Left lung (tissue), 4 donors: ENCODE measurements at regions not wholly inside any gene's neighbourhood (a gene's known extent, or its start where the extent isn't known, plus 50 kb on each side); places are given as distances from the start of the nearest gene placed in this dataset.

ENCODE experiments used
- ATAC-seq: fragments of 200-7000 bp; cut with Tn5 transposase; one replicate; pipeline ENCODE4 v1.9.1; 2020; ENCODE audit warnings: moderate library complexity
- DNase-seq, 4 donors: peaks; one replicate each; pipeline ENCODE4 v3.0.0-alpha.2; 2013 to 2020
- H3K27ac ChIP-seq, 2 donors: fragments of 200-600 bp; sonication (generic) in 1 of 2; one replicate each; pipeline versions ENCODE4 v1.5.0 to v1.8.0; 2020 to 2021
- H3K27me3 ChIP-seq, 2 donors: fragments of 200-600 bp; sonication (generic) in 1 of 2; one replicate each; pipeline versions ENCODE4 v1.5.0 to v1.8.0; 2020 to 2021
- H3K36me3 ChIP-seq, 2 donors: fragments of 200-600 bp; sonication (generic) in 1 of 2; one replicate each; pipeline versions ENCODE4 v1.5.0 to v1.8.0; 2020 to 2021
- H3K4me1 ChIP-seq, 2 donors: fragments of 200-600 bp; one replicate each; pipeline ENCODE4 v1.8.0; 2021
- H3K4me3 ChIP-seq, 2 donors: fragments of 200-600 bp; sonication (generic) in 1 of 2; one replicate each; pipeline versions ENCODE4 v1.5.0 to v1.8.0; 2020 to 2021; ENCODE audit warnings: mild to moderate bottlenecking in 1 of 2
- H3K9me3 ChIP-seq, 2 donors: fragments of 200-600 bp; sonication (generic) in 1 of 2; one replicate each; pipeline versions ENCODE4 v1.5.0 to v1.8.0; 2020 to 2021
- CTCF ChIP-seq, 2 donors: fragments of 200-600 bp; sonication (generic) in 1 of 2; IDR thresholded peaks; one replicate each; pipeline versions ENCODE4 v1.5.0 to v1.8.0; 2021; ENCODE audit warnings: antibody characterized with exemption in 2 of 2
- intact Hi-C, 2 donors: fragments of 100-400 bp; cut with DNase I; formaldehyde crosslinking; loops; one replicate each; pipeline versions ENCODE4 v1.11.2 to v1.14.2; 2022
- donor health status: DM: no; HTN: yes; CAD: no.
- donor health status: DM: no; HTN: no; CAD: no.

GRCh38 chr10:131433568-131433967 is 122.0 kb upstream of the TCERG1L start:
- H3K4me1 ChIP-seq, result no peaks in the 10 kb centered on the region
- ATAC-seq (no peak), DNase-seq (peak in 1 of 4 donors; percentile 59)
- H3K27me3 ChIP-seq, result peaks cover 0 to 43% of the 10 kb centered on the region in 2 donors
- H3K9me3 ChIP-seq, result no peaks in the 10 kb centered on the region
- TF ChIP-seq CTCF (IDR thresholded peaks at IDR 0.05), result no peak
- no peak overlapping the region for H3K27ac ChIP-seq
- no peaks in the 10 kb centered on the region for H3K36me3 ChIP-seq
- no peak overlapping the region for H3K4me3 ChIP-seq
- intact Hi-C loops, result no loop called here

- TF ChIP-seq CTCF (IDR thresholded peaks at IDR 0.05), result no peak
- intact Hi-C loops, result no loop called here
- DNase-seq (peak in 1 of 4 donors; percentile 62), ATAC-seq (no peak)
- Histone ChIP-seq H3K36me3 (no peaks in the 10 kb centered on the region), H3K27me3 (peaks cover 0 to 43% of the 10 kb centered on the region in 2 donors), H3K4me3 (no peak overlapping the region), H3K27ac (no peak overlapping the region), H3K4me1 (no peaks in the 10 kb centered on the region), H3K9me3 (no peaks in the 10 kb centered on the region)
These were observed 123.7 kb upstream of the TCERG1L start for GRCh38 chr10:131435232-131435631.

- Histone ChIP-seq H3K27me3 (peaks cover 0 to 44% of the 10 kb centered on the region in 2 donors), H3K27ac (no peak overlapping the region), H3K4me1 (no peaks in the 10 kb centered on the region), H3K4me3 (no peak overlapping the region), H3K36me3 (no peaks in the 10 kb centered on the region), H3K9me3 (no peaks in the 10 kb centered on the region)
- intact Hi-C loops, result no loop called here
- DNase-seq, result peak in 1 of 4 donors; percentile 43
- no peak for TF ChIP-seq CTCF (IDR thresholded peaks at IDR 0.05)
- no peak for ATAC-seq
These were observed 124.4 kb upstream of the TCERG1L start for GRCh38 chr10:131435760-131436457.

GRCh38 chr10:131436458-131436857 is 124.9 kb upstream of the TCERG1L start:
- no peak overlapping the region for H3K4me3 ChIP-seq
- TF ChIP-seq CTCF (IDR thresholded peaks at IDR 0.05), result no peak
- H3K36me3 ChIP-seq, result no peaks in the 10 kb centered on the region
- H3K27me3 ChIP-seq, result peaks cover 0 to 44% of the 10 kb centered on the region in 2 donors
- H3K27ac ChIP-seq, result no peak overlapping the region
- no peaks in the 10 kb centered on the region for H3K4me1 ChIP-seq
- DNase-seq, result no peak
- no peak for ATAC-seq
- intact Hi-C loops, result no loop called here
- no peaks in the 10 kb centered on the region for H3K9me3 ChIP-seq

GRCh38 chr10:131437556-131438475 is 126.3 kb upstream of the TCERG1L start:
- no peak for ATAC-seq
- intact Hi-C loops, result no loop called here
- TF ChIP-seq CTCF (IDR thresholded peaks at IDR 0.05), result no peak

More at GRCh38 chr10:131437556-131438475, 126.3 kb upstream of the TCERG1L start:
- no peak overlapping the region for H3K4me3 ChIP-seq
- peaks cover 0 to 41% of the 10 kb centered on the region in 2 donors for H3K27me3 ChIP-seq
- no peaks in the 10 kb centered on the region for H3K9me3 ChIP-seq
- H3K27ac ChIP-seq, result no peak overlapping the region
- peak in 1 of 4 donors; percentile 52 for DNase-seq
- H3K36me3 ChIP-seq, result no peaks in the 10 kb centered on the region
- no peaks in the 10 kb centered on the region for H3K4me1 ChIP-seq
